B cell (primary cell): ENCODE measurements at regions not wholly inside any gene's neighbourhood (a gene's known extent, or its start where the extent isn't known, plus 50 kb on each side); places are given as distances from the start of the nearest gene placed in this dataset.

Source experiments
- ATAC-seq: fragments of 200-7000 bp; cut with Tn5 transposase; one replicate; pipeline ENCODE4 v1.10.0; 2021; ENCODE audit warnings: low read depth, mild to moderate bottlenecking, moderate number of reproducible peaks, moderate library complexity
- CTCF ChIA-PET: fragments of 350-600 bp; sonication (Branson Sonifier 250); formaldehyde crosslinking; loops from one replicate; lab custom pipeline; 2021; ENCODE audit warnings: antibody characterized with exemption, inconsistent platforms; lab: Charles Lee
- POLR2A ChIA-PET: fragments of 350-600 bp; sonication (Branson Sonifier 250); formaldehyde crosslinking; loops from one replicate; lab custom pipeline; 2021; ENCODE audit warnings: antibody characterized with exemption; lab: Charles Lee
- DNase-seq: peaks from one replicate; pipeline ENCODE4 v3.0.0; 2013
- H2AFZ ChIP-seq: 2 replicates; pipeline ENCODE4 v1.6.1; 2012; ENCODE audit warnings: mild to moderate bottlenecking, low read depth, low read length; ENCODE audit not compliant: insufficient read depth, poor library complexity, severe bottlenecking
- H3K27ac ChIP-seq, 2 donors: 1 replicate in 1 of 2; 2 replicates in 1 of 2; pipeline ENCODE4 v1.5.1; 2012 to 2013; ENCODE audit warnings: low read length in 2 of 2, mild to moderate bottlenecking in 2 of 2, moderate library complexity in 1 of 2
- H3K27me3 ChIP-seq, 4 experiments: fragments of 200-600 bp in 1 of 4; sonication (generic) in 1 of 4; replicated peaks in 1 of 4; 1 replicate in 2 of 4; 2 replicates in 2 of 4; pipeline versions ENCODE4 v1.6.1 to v1.7.0; 2013 to 2016; ENCODE audit warnings: low read length in 3 of 4, mild to moderate bottlenecking in 2 of 4, mixed read lengths in 1 of 4, moderate library complexity in 1 of 4; ENCODE audit not compliant: insufficient read depth in 4 of 4, control insufficient read depth in 3 of 4; ENCODE audit errors: control extremely low read depth in 1 of 4
- H3K36me3 ChIP-seq, 2 experiments: replicated peaks in 1 of 2; 1 replicate in 1 of 2; 2 replicates in 1 of 2; pipeline versions ENCODE4 v1.6.1 to v1.7.1; 2013; ENCODE audit warnings: low read length in 1 of 2; ENCODE audit not compliant: insufficient read depth in 2 of 2, control insufficient read depth in 1 of 2; ENCODE audit errors: control extremely low read depth in 1 of 2, extremely low read depth in 1 of 2
- H3K4me1 ChIP-seq, 2 donors: fragments of 200-600 bp in 1 of 2; sonication (generic) in 1 of 2; 1 replicate in 1 of 2; 2 replicates in 1 of 2; pipeline versions ENCODE4 v1.5.1 to v1.6.1; 2013 to 2017; ENCODE audit warnings: low read length in 2 of 2; ENCODE audit not compliant: control insufficient read depth in 2 of 2, insufficient read depth in 2 of 2
- H3K4me2 ChIP-seq: replicated peaks from 2 replicates; pipeline ENCODE3; 2012; ENCODE audit warnings: mild to moderate bottlenecking, low read depth, low read length; ENCODE audit not compliant: poor library complexity, severe bottlenecking
- H3K4me3 ChIP-seq, 5 experiments: fragments of 200-600 bp in 1 of 5; sonication (generic) in 1 of 5; 1 replicate in 3 of 5; 2 replicates in 2 of 5; pipeline versions ENCODE4 v1.5.1 to v1.7.0; 2011 to 2016; ENCODE audit warnings: low read length in 4 of 5, mild to moderate bottlenecking in 4 of 5, low read depth in 2 of 5, control low read depth in 1 of 5, moderate library complexity in 1 of 5; ENCODE audit not compliant: insufficient read depth in 1 of 5; ENCODE audit errors: control extremely low read depth in 1 of 5, extremely low read depth in 1 of 5
- H3K79me2 ChIP-seq: fragments of 200-600 bp; sonication (generic); one replicate; pipeline ENCODE4 v1.6.0; 2016; ENCODE audit warnings: low read length; ENCODE audit not compliant: control insufficient read depth, insufficient read depth
- H3K9ac ChIP-seq: fragments of 200-600 bp; sonication (generic); 2 replicates; pipeline ENCODE4 v1.6.1; 2017; ENCODE audit warnings: mild to moderate bottlenecking, low read length, moderate library complexity
- H3K9me3 ChIP-seq, 3 donors: one replicate each; pipeline versions ENCODE4 v1.6.1 to v1.7.1; 2013; ENCODE audit warnings: low read length in 2 of 3; ENCODE audit not compliant: control insufficient read depth in 2 of 3, insufficient read depth in 1 of 3; ENCODE audit errors: control extremely low read depth in 1 of 3
- H4K20me1 ChIP-seq: 2 replicates; pipeline ENCODE4 v1.6.0; 2012; ENCODE audit warnings: mild to moderate bottlenecking, low read length; ENCODE audit not compliant: insufficient read depth, control insufficient read depth, poor library complexity, severe bottlenecking
- H3K27ac Mint-ChIP-seq: one replicate; pipeline ENCODE4 v1.8.0; 2021; ENCODE audit warnings: mixed read lengths
- H3K27me3 Mint-ChIP-seq: one replicate; pipeline ENCODE4 v1.8.0; 2021; ENCODE audit warnings: mixed read lengths
- H3K4me1 Mint-ChIP-seq: one replicate; pipeline ENCODE4 v1.8.0; 2021; ENCODE audit warnings: mixed read lengths
- H3K4me3 Mint-ChIP-seq: one replicate; pipeline ENCODE4 v1.8.0; 2021; ENCODE audit warnings: mixed read lengths
- H3K9me3 Mint-ChIP-seq: one replicate; pipeline ENCODE4 v1.8.0; 2022; ENCODE audit warnings: mixed read lengths; ENCODE audit not compliant: insufficient read depth
- CTCF ChIP-seq: fragments of 200-600 bp; IDR thresholded peaks from one replicate; pipeline ENCODE4 v1.8.0; 2022; ENCODE audit warnings: antibody characterized with exemption, mild to moderate bottlenecking
- EZH2 ChIP-seq: IDR thresholded peaks from 2 replicates; pipeline ENCODE4 v1.6.1; 2012; ENCODE audit warnings: borderline replicate concordance, low read depth, mild to moderate bottlenecking, moderate library complexity, low read length; ENCODE audit not compliant: insufficient read depth, poor library complexity, severe bottlenecking
- WGBS: methylation state at CpG from one replicate; pipeline ENCODE4 v1.1.5; 2013; ENCODE audit warnings: missing lambda C conversion rate; ENCODE audit not compliant: insufficient coverage; 5-methylcytosine and 5-hydroxymethylcytosine counted together
- intact Hi-C: fragments of 100-400 bp; cut with micrococcal nuclease; formaldehyde crosslinking; loops from one replicate; pipeline ENCODE4 v1.10.0; 2022

- DNase-seq (no peak), ATAC-seq (no peak)
- CTCF ChIA-PET, result no interaction called here
- Histone ChIP-seq H3K27me3 (no peaks in the 10 kb centered on the region), H3K9ac (no peak overlapping the region), H2AFZ (no peak overlapping the region), H3K9me3 (peaks cover 0 to 20% (median 12%) of the 10 kb centered on the region in 3 donors), H3K27ac (no peak overlapping the region), H3K36me3 (no peaks in the 10 kb centered on the region), H3K4me3 (no peak overlapping the region), H3K79me2 (no peaks in the 10 kb centered on the region), H3K4me2 (no peak overlapping the region), H3K4me1 (no peaks in the 10 kb centered on the region), H4K20me1 (no peaks in the 10 kb centered on the region)
- no peaks in the 10 kb centered on the region for H3K4me1 Mint-ChIP-seq
- POLR2A ChIA-PET, result no interaction called here
- H3K4me3 Mint-ChIP-seq, result no peak overlapping the region
- no peak overlapping the region for H3K27ac Mint-ChIP-seq
- TF ChIP-seq EZH2 (no peak), CTCF (no peak)
- H3K27me3 Mint-ChIP-seq, result no peaks in the 10 kb centered on the region
- peaks cover 7% of the 10 kb centered on the region for H3K9me3 Mint-ChIP-seq
- intact Hi-C loops, result no loop called here
Measured at GRCh38 chr20:52056203-52057062, 135.1 kb downstream of the ZFP64 start.

DNA sequence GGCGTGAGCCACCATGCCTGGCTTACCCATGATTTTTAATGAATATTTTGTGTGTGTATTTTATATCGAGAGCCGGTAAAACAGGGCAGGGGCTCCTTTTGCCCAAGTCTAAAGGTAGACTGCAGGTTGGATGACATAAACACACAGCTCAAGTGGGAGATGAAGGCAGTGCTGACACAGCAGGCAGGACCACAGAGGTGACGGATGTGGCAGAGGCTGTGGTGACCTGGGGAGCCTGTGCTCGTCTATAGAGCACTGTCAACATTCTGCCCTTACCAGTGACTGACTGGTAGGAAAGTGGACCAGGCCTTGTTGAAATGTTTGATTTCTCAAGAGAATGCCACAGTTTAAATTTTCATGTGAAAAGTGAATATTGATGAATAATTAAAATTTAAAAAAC is 137.5 kb downstream of the ZFP64 start:
- no peak for TF ChIP-seq EZH2
- no peak for TF ChIP-seq CTCF
- 100% methylated on average over 5 of the region's 5 CpGs for WGBS
- H3K79me2 ChIP-seq, result no peaks in the 10 kb centered on the region
- Mint-ChIP-seq H3K9me3 (peaks cover 7% of the 10 kb centered on the region), H3K27ac (no peak overlapping the region), H3K4me3 (no peak overlapping the region), H3K27me3 (no peaks in the 10 kb centered on the region), H3K4me1 (no peaks in the 10 kb centered on the region)
- H3K9ac ChIP-seq, result no peak overlapping the region
- no peaks in the 10 kb centered on the region for H4K20me1 ChIP-seq
- intact Hi-C loops, result no loop called here
- H3K9me3 ChIP-seq, result peaks cover 0 to 20% (median 12%) of the 10 kb centered on the region in 3 donors
- no peak overlapping the region for H3K4me2 ChIP-seq
- H2AFZ ChIP-seq, result no peak overlapping the region
- DNase-seq (no peak), ATAC-seq (no peak)
- CTCF ChIA-PET, result no interaction called here
- H3K36me3 ChIP-seq, result no peaks in the 10 kb centered on the region
- H3K27me3 ChIP-seq, result no peaks in the 10 kb centered on the region
- POLR2A ChIA-PET, result no interaction called here
- no peaks in the 10 kb centered on the region for H3K4me1 ChIP-seq
- H3K4me3 ChIP-seq, result no peak overlapping the region
- H3K27ac ChIP-seq, result no peak overlapping the region
